HAP-1 (cell line): ENCODE measurements at regions not wholly inside any gene's neighbourhood (a gene's known extent, or its start where the extent isn't known, plus 50 kb on each side); places are given as distances from the start of the nearest gene placed in this dataset.
"Not testable (repeated sequence)": the region's sequence is repeated elsewhere in the genome, so short reads cannot be mapped to it uniquely, and the experiment has no call there.

Experiments used
- DNase-seq, 2 experiments: peaks; one replicate each; pipeline ENCODE4 v3.0.0-alpha.2; 2016 to 2020; ENCODE audit warnings: low spot score in 2 of 2
- H3K27me3 ChIP-seq: fragments of 250-450 bp; sonication (Bioruptor Pico); 2 replicates; pipeline ENCODE4 v1.5.1; 2020; ENCODE audit warnings: low read depth, mild to moderate bottlenecking, moderate library complexity
- H3K36me3 ChIP-seq: fragments of 250-450 bp; sonication (Bioruptor Pico); replicated peaks from 2 replicates; pipeline ENCODE4 v1.5.1; 2020; ENCODE audit warnings: mild to moderate bottlenecking
- H3K4me1 ChIP-seq: fragments of 250-450 bp; sonication (Bioruptor Pico); 2 replicates; pipeline ENCODE4 v1.5.1; 2020; ENCODE audit warnings: mild to moderate bottlenecking
- H3K4me3 ChIP-seq: fragments of 250-450 bp; sonication (Bioruptor Pico); 2 replicates; pipeline ENCODE4 v1.5.1; 2020; ENCODE audit warnings: mild to moderate bottlenecking, moderate library complexity
- H3K9me3 ChIP-seq: fragments of 250-450 bp; sonication (Bioruptor Pico); 2 replicates; pipeline ENCODE4 v1.5.1; 2020; ENCODE audit warnings: mild to moderate bottlenecking, moderate library complexity
- in situ Hi-C: fragments of 300-500 bp; cut with MboI; formaldehyde crosslinking; loops from 3 replicates; pipeline ENCODE4 v1.14.3; 2020; ENCODE audit warnings: low sequenced_read_pairs, inconsistent platforms, mixed read lengths

- no peak overlapping the region for H3K4me3 ChIP-seq
- H3K9me3 ChIP-seq = no peaks in the 10 kb centered on the region
- H3K36me3 ChIP-seq = no peaks in the 10 kb centered on the region
- H3K27me3 ChIP-seq = no peaks in the 10 kb centered on the region
- in situ Hi-C loops = no loop called here
- peaks cover 2% of the 10 kb centered on the region for H3K4me1 ChIP-seq
- no peak for DNase-seq
Measured at GRCh38 chr9:124132671-124133147, 121.1 kb downstream of the LHX2 start.

GRCh38 chr9:124133727-124134126 lies 122.2 kb downstream of the LHX2 start:
- Histone ChIP-seq H3K4me3 (no peak overlapping the region), H3K9me3 (no peaks in the 10 kb centered on the region), H3K36me3 (no peaks in the 10 kb centered on the region), H3K4me1 (no peaks in the 10 kb centered on the region; the same call in 1 of the 2 replicates), H3K27me3 (no peaks in the 10 kb centered on the region)
- peak in 1 of 2 experiments; percentile 43 for DNase-seq
- in situ Hi-C loops = no loop called here

DNA sequence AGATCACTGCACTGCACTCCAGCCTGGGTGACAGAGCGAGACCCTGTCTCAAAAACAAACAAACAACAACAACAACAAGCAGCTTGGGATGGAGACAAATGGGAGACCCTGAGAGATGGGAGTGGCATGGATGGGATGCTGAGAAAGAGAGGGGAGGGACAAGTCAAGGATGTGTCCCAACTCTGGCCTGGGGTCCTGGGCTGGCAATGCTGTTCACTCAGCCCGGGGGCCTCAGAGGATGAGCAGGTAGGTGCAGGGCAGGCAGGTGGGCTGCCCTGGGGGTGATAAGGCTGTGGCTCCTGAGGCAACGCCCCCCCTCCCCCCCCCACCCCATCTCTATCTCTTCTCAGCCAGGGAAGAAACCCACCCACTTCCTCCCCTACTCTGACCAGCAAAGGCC lies 123.0 kb downstream of the LHX2 start:
- no peaks in the 10 kb centered on the region for H3K4me1 ChIP-seq
- H3K27me3 ChIP-seq = no peaks in the 10 kb centered on the region
- no peaks in the 10 kb centered on the region for H3K36me3 ChIP-seq
- H3K9me3 ChIP-seq = no peaks in the 10 kb centered on the region
- H3K4me3 ChIP-seq = no peak overlapping the region
- DNase-seq = no peak
- in situ Hi-C loops = no loop called here

GRCh38 chr9:124135813-124136365 lies 121.9 kb upstream of the NEK6 start:
- H3K4me3 ChIP-seq = no peak overlapping the region
- in situ Hi-C loops = no loop called here
- no peaks in the 10 kb centered on the region for H3K36me3 ChIP-seq
- H3K9me3 ChIP-seq = no peaks in the 10 kb centered on the region
- H3K4me1 ChIP-seq = no peaks in the 10 kb centered on the region
- H3K27me3 ChIP-seq = no peaks in the 10 kb centered on the region
- no peak for DNase-seq

GRCh38 chr9:124137009-124137943 lies 120.5 kb upstream of the NEK6 start:
- Histone ChIP-seq H3K27me3 (no peaks in the 10 kb centered on the region), H3K4me3 (no peak overlapping the region), H3K36me3 (no peaks in the 10 kb centered on the region), H3K4me1 (no peaks in the 10 kb centered on the region), H3K9me3 (no peaks in the 10 kb centered on the region)
- in situ Hi-C loops = no loop called here
- no peak for DNase-seq

DNA sequence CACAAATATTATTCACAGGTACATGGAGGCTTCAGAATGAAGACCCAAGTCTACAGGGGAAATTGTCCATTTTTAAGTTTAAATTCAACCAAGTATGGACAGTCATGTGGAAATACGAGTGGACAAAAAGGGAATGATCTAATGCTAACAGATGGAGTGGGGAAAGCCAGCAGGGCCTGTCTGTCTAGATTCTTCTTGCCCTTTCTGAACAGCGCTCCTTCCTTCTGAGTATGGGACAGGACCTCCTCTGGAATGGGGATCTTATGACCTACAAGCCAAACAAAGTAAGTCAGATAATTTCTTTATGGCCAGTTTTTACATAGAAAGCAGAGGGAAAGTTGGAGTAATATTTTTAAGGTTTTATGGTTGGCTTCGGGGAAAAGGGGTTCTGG lies 119.8 kb upstream of the NEK6 start:
- in situ Hi-C loops = no loop called here
- no peaks in the 10 kb centered on the region for H3K27me3 ChIP-seq

GRCh38 chr9:124139001-124139400 lies 118.7 kb upstream of the NEK6 start:
- in situ Hi-C loops = no loop called here
- Histone ChIP-seq H3K36me3 (no peaks in the 10 kb centered on the region), H3K4me1 (no peaks in the 10 kb centered on the region), H3K27me3 (no peaks in the 10 kb centered on the region), H3K9me3 (no peaks in the 10 kb centered on the region), H3K4me3 (no peak overlapping the region)
- no peak for DNase-seq

More for the DNA sequence above, 119.8 kb upstream of the NEK6 start:
- no peak for DNase-seq
- H3K9me3 ChIP-seq = no peaks in the 10 kb centered on the region
- H3K4me3 ChIP-seq = no peak overlapping the region
- no peaks in the 10 kb centered on the region for H3K4me1 ChIP-seq
- no peaks in the 10 kb centered on the region for H3K36me3 ChIP-seq

- Histone ChIP-seq H3K27me3 (no peaks in the 10 kb centered on the region), H3K9me3 (no peaks in the 10 kb centered on the region), H3K4me3 (no peak overlapping the region), H3K4me1 (no peaks in the 10 kb centered on the region), H3K36me3 (no peaks in the 10 kb centered on the region)
- in situ Hi-C loops = no loop called here
- no peak for DNase-seq
Measured at GRCh38 chr9:124140941-124141568, 116.7 kb upstream of the NEK6 start.

DNA sequence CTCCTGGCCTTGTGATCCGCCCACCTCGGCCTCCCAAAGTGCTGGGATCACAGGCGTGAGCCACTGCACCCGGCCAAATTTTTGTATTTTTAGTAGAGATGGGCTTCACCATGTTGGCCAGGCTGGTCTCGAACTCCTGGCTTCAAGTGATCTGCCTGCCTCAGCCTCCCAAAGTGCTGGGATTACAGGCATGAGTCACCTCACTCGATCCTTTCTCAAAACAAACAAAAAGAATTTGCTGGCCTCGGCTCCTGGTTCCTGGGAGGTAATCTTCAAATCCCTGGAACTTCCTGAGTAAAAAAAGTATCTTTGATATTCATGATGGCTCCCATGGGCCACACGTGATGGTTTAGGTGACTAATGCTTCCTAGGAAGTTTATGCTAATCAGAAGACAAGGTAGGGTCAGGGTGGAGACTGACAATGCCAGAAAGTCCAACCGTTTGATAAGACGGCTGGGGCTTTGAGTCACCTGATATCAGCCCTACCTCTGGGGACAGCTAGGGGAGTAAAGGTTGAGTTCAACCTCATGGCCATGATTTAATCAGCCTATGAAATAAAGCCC lies 113.1 kb upstream of the NEK6 start:
- H3K36me3 ChIP-seq, H3K4me3 ChIP-seq, H3K27me3 ChIP-seq, in situ Hi-C loops, H3K9me3 ChIP-seq, H3K4me1 ChIP-seq, DNase-seq: not testable (repeated sequence)

GRCh38 chr9:124146031-124146561 lies 111.7 kb upstream of the NEK6 start:
- in situ Hi-C loops = no loop called here
- H3K4me3 ChIP-seq = no peak overlapping the region
- no peaks in the 10 kb centered on the region for H3K4me1 ChIP-seq
- no peak for DNase-seq
- peaks cover 4% of the 10 kb centered on the region; the same call in 1 of the 2 replicates for H3K27me3 ChIP-seq
- no peaks in the 10 kb centered on the region for H3K9me3 ChIP-seq
- no peaks in the 10 kb centered on the region for H3K36me3 ChIP-seq

- H3K4me1 ChIP-seq = no peaks in the 10 kb centered on the region
- no peak for DNase-seq
- no peak overlapping the region for H3K4me3 ChIP-seq
- no peaks in the 10 kb centered on the region for H3K36me3 ChIP-seq
- H3K9me3 ChIP-seq = no peaks in the 10 kb centered on the region
- in situ Hi-C loops = no loop called here
- H3K27me3 ChIP-seq = peaks cover 4% of the 10 kb centered on the region; the same call in 1 of the 2 replicates
Measured at GRCh38 chr9:124149992-124150391, 107.8 kb upstream of the NEK6 start.

- no peak for DNase-seq
- Histone ChIP-seq H3K4me3 (no peak overlapping the region), H3K27me3 (peaks cover 18% of the 10 kb centered on the region), H3K36me3 (no peaks in the 10 kb centered on the region), H3K4me1 (no peaks in the 10 kb centered on the region), H3K9me3 (no peaks in the 10 kb centered on the region)
- in situ Hi-C loops = no loop called here
Measured at GRCh38 chr9:124163760-124164255, 93.9 kb upstream of the NEK6 start.

DNA sequence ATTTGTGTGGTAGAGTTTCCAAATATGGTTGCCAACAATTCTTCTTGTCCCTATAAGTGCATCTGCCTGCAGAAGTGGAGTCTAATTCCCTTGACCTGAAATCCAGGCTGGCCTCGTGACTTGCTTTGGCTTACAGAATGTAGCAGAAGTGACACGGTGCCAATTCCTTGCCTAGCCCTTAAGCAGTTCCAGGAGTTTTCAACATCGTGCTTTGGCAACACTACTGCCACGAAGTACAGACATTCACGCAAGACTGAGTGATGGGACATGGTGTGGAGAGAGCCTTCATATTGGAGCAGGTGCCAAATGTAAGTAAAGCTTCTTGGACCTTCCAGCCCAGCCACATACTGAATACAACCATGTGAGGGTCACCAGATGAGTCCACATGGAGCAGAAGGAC lies 92.9 kb upstream of the NEK6 start:
- peaks cover 18% of the 10 kb centered on the region for H3K27me3 ChIP-seq
- H3K9me3 ChIP-seq = no peaks in the 10 kb centered on the region
- no peak overlapping the region for H3K4me3 ChIP-seq
- in situ Hi-C loops = no loop called here
- no peaks in the 10 kb centered on the region for H3K36me3 ChIP-seq
- no peak for DNase-seq
- no peaks in the 10 kb centered on the region for H3K4me1 ChIP-seq
